Right cardiac atrium (tissue), 5 donors: ENCODE measurements at regions not wholly inside any gene's neighbourhood (a gene's known extent, or its start where the extent isn't known, plus 50 kb on each side); places are given as distances from the start of the nearest gene placed in this dataset.

Experiments
- ATAC-seq, 2 donors: fragments of 200-7000 bp; cut with Tn5 transposase; one replicate each; pipeline versions ENCODE4 v1.8.0 to v1.9.1; 2020; ENCODE audit warnings: moderate library complexity in 2 of 2, mild to moderate bottlenecking in 1 of 2
- DNase-seq, 3 donors: peaks; one replicate each; pipeline ENCODE4 v3.0.0-alpha.2; 2020
- H3K27ac ChIP-seq: one replicate; pipeline ENCODE4 v1.5.1; 2013; ENCODE audit warnings: mild to moderate bottlenecking, low read length, control low read depth, moderate library complexity
- H3K27me3 ChIP-seq: one replicate; pipeline ENCODE4 v1.6.1; 2013; ENCODE audit not compliant: control insufficient read depth, insufficient read depth
- H3K4me1 ChIP-seq: one replicate; pipeline ENCODE4 v1.6.1; 2013; ENCODE audit warnings: low read length; ENCODE audit not compliant: control insufficient read depth, insufficient read depth
- H3K4me3 ChIP-seq: one replicate; pipeline ENCODE4 v1.5.1; 2013; ENCODE audit warnings: low read length, control low read depth
- H3K9me3 ChIP-seq: one replicate; pipeline ENCODE4 v1.6.1; 2013; ENCODE audit warnings: low read length; ENCODE audit not compliant: control insufficient read depth
- WGBS: extraction: QIAGEN DNeasy Blood & Tissue Kit; methylation state at CpG from one replicate; pipeline ENCODE4 v1.1.7; 2013; 5-methylcytosine and 5-hydroxymethylcytosine counted together
- intact Hi-C, 4 donors: fragments of 100-400 bp; cut with DNase I; formaldehyde crosslinking; loops; one replicate each; pipeline versions ENCODE4 v1.11.0 to v1.14.0; 2022 to 2023
- donor health status: healthy with polysubstance abuse.
- donor health status: DM: no; HTN: yes; CAD: no.
- donor health status: DM: no; HTN: no; CAD: no.
- donor health status: DM: no; HTN: yes; CAD: no; lungs with severe emphysema.
- donor health status: DM: yes; HTN: yes; CAD: no.

DNA sequence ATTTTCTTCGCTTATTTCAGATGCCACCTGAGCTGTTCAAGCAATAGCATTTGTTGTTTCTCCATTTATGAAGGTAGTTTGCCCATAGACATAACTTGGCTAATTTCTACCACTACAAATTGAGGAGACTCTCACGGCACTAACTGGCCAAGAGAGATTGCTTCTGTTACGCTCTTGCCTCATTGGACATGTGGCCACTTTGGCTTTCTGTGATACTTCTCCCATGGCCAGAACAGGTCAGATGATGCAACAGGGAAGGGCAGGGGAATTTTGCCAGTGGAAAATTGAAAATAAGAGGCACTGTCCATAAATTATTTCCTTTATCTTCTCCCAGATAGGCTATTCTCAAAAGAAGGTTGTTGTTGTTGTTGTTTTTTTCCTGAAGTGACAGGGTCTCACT, 1633.3 kb upstream of the LRRTM3 start:
- DNase-seq = no peak
- 97% methylated on average over 3 of the region's 3 CpGs for WGBS
- Histone ChIP-seq H3K27ac (no peak overlapping the region), H3K4me1 (no peaks in the 10 kb centered on the region), H3K27me3 (no peaks in the 10 kb centered on the region), H3K4me3 (no peak overlapping the region), H3K9me3 (no peaks in the 10 kb centered on the region)
- ATAC-seq = no peak
- intact Hi-C loops = no loop called here

DNA sequence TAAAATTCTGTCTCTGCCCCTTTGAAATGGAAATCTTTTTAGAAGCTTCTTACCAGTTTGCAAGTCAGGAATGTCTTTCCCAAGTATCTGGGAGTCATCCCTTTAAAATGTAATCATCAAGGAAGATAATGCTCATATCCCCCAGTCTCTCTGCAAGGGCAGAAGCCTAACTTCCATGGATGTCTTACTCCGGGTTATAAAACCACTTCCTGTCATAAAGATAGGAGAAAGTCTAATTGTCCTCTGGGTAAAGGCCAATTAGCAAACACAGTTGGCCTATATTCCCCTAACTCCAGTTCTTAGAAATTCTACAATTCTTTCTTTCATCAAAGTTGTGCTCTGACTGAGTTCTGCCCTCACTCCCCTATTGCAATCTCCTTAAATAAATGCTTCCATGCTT, 1631.5 kb upstream of the LRRTM3 start:
- ATAC-seq (no peak), DNase-seq (no peak)
- Histone ChIP-seq H3K4me1 (no peaks in the 10 kb centered on the region), H3K4me3 (no peak overlapping the region), H3K27me3 (no peaks in the 10 kb centered on the region), H3K9me3 (no peaks in the 10 kb centered on the region), H3K27ac (no peak overlapping the region)
- 13% methylated on average over 1 of the region's 1 CpG for WGBS
- intact Hi-C loops = no loop called here

DNA sequence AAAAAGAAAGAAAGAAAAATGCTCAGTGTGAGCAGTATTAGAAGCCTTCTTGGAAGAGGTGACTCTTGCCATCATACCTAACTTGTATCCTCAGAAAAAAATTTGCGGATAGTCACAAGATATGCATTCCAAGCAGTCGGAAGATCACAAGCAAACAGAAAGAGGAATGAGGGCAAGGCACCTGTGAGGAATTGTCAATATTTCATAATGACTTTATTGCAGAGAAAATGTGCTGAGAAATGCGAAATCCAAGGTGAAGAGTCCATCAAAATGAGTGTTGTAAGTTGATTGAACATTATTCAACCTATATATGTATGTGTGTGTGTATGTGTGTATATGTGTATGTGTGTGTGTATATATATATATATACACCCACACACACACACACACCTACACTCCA, 1624.7 kb upstream of the LRRTM3 start:
- ATAC-seq = no peak
- 93% methylated on average over 3 of the region's 3 CpGs for WGBS
- intact Hi-C loops = no loop called here

DNA sequence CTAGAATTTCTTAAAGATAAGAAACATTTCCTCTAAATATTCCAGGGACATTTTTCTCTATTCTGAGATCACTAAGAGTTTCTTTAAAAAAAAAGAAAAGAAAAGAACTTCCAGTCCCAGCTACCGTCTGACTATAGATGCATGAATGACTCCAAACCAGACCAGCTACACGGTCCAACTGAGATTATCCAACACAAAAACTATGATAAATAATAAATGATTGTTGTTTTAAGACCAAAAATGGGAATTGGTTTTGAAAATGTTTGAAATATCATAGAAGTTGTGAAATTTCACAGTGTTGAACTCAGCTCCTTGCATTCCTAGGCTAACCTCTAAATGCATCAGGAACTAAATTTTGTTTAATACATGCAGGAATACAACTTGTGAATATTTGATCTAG, 1619.6 kb upstream of the LRRTM3 start:
- no peak for ATAC-seq
- no peak overlapping the region for H3K4me3 ChIP-seq
- 52% methylated on average over 2 of the region's 2 CpGs for WGBS

More for the DNA sequence above, 1624.7 kb upstream of the LRRTM3 start:
- H3K27ac ChIP-seq = no peak overlapping the region
- H3K4me1 ChIP-seq = no peaks in the 10 kb centered on the region
- H3K27me3 ChIP-seq = no peaks in the 10 kb centered on the region
- H3K4me3 ChIP-seq = no peak overlapping the region
- H3K9me3 ChIP-seq = no peaks in the 10 kb centered on the region
- DNase-seq = no peak

DNA sequence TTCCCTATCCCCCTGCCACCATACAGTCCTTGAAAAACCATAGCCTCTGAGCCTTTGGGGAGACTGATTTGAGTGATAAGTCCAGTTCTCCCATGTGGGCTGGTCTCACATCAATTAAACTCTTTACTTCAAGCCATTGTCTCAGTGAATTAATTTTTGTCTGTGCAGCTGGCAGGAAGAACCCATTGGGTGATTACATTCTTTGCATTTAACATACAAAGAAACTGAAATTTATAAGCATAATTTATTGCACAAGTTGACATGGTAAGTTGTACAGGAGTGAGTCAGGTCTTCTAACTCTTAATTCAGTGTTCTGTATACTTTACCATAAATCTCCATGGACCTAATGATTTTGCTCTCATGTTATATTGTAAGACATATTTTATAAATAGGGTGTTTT, 1613.0 kb upstream of the LRRTM3 start:
- ATAC-seq = no peak
- intact Hi-C loops = no loop called here

More for the DNA sequence above, 1619.6 kb upstream of the LRRTM3 start:
- no peaks in the 10 kb centered on the region for H3K4me1 ChIP-seq
- no peak overlapping the region for H3K27ac ChIP-seq
- no peak for DNase-seq
- no peaks in the 10 kb centered on the region for H3K27me3 ChIP-seq
- intact Hi-C loops = no loop called here
- H3K9me3 ChIP-seq = no peaks in the 10 kb centered on the region

DNA sequence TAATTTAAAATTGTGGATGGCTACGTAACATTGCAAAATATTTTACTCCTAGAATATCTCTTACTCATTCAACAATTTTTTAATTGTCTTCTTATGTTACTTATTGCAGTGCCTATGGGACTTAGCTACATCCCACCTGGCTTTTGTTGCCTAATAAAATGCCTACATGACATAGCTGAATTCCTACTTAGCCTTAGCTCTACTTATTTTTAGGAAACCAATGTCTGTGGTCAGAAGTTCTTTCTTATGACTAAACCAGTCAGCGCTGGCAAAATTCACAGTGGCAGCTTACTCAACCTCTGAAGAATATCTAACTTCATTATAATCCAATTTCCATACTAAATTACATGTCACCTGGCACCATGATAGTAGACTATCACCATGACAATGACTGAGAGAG, 1612.4 kb upstream of the LRRTM3 start:
- DNase-seq (no peak), ATAC-seq (no peak)
- Histone ChIP-seq H3K4me3 (no peak overlapping the region), H3K9me3 (no peaks in the 10 kb centered on the region), H3K4me1 (no peaks in the 10 kb centered on the region), H3K27me3 (no peaks in the 10 kb centered on the region), H3K27ac (no peak overlapping the region)
- intact Hi-C loops = no loop called here
- 94% methylated on average over 2 of the region's 2 CpGs for WGBS

More for the DNA sequence above, 1613.0 kb upstream of the LRRTM3 start:
- no peaks in the 10 kb centered on the region for H3K9me3 ChIP-seq
- H3K27ac ChIP-seq = no peak overlapping the region
- H3K4me3 ChIP-seq = no peak overlapping the region
- H3K4me1 ChIP-seq = no peaks in the 10 kb centered on the region
- DNase-seq = no peak
- H3K27me3 ChIP-seq = no peaks in the 10 kb centered on the region

DNA sequence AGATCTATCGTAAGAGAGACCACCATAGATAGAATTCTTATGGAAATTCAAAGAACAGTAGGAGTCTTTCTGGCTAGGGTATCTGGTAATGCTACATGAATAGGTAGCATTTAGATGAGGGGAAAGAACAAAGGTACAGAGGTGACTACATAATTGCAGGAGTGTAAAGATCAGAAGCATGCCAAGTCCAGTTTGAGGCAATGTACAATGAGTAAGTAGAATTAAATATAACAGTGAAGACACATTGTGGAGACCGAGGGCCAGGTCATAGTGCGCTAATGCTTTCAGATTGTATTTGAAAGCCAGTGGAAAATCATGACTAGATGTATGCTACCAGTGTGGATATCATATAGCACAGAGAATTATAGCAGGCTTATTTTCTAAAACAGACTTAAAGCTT, 1611.6 kb upstream of the LRRTM3 start:
- DNase-seq (no peak), ATAC-seq (no peak)
- Histone ChIP-seq H3K4me1 (no peaks in the 10 kb centered on the region), H3K9me3 (no peaks in the 10 kb centered on the region), H3K4me3 (no peak overlapping the region), H3K27ac (no peak overlapping the region), H3K27me3 (no peaks in the 10 kb centered on the region)
- WGBS = 95% methylated on average over 3 of the region's 3 CpGs
- intact Hi-C loops = no loop called here

DNA sequence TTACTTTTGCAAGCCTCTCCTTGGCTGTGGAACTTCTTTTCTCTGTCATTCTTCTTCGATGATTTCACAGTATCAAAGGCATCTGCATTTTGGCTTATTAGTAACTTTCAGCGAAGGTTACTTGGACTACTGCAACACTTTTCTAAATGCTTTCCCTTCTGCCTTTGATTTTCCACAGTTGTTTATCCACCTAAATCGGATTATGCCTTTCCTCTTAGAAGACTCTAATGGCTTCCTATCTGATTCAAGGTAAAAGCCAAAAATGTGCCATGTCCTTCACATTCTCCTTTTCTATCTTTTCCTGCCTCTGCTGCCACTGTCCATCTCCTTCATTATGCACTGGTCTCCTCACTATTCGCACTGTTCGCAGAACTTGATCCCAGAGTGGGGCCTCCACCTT, 1606.3 kb upstream of the LRRTM3 start:
- H3K4me3 ChIP-seq = no peak overlapping the region
- H3K27me3 ChIP-seq = no peaks in the 10 kb centered on the region
- ATAC-seq (no peak), DNase-seq (no peak)
- no peak overlapping the region for H3K27ac ChIP-seq
- WGBS = 70% methylated on average over 5 of the region's 5 CpGs
- H3K9me3 ChIP-seq = no peaks in the 10 kb centered on the region
- no peaks in the 10 kb centered on the region for H3K4me1 ChIP-seq
- intact Hi-C loops = no loop called here

DNA sequence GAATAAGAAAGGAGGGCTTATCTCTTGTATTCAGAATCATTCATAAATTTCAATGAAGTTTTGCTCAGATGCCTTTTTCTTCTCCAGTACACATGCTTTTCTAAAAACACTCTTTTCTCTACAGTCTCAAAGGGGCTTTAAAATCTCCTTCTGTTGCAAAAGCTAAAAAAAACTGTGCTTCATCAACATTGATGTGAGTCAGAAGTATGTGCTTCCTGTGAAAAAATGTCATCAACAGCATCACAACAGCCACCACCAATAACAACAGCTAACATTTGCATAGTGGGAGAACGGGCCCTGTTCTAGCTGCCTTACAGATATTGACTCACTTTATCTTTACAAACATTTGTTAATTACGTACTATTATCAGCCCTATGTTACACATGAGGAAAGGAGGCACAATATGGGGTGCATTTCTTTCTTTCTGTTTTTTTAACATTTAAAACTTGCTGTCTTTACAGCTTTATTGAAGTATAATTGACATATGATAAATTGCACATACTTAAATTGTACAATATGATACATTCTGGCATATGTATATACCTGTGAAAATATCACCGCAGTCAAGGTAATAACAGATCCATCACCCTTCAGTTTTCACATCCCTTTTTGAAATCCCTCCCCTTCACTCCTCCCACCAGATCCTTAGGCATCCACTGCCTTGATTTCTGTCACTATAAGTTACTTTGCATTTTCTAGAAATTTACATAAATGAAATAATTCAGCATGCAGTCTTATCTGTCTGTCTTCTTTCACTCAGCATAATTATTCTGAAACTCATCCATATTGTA, 1605.4 kb upstream of the LRRTM3 start:
- Histone ChIP-seq H3K4me1 (no peaks in the 10 kb centered on the region), H3K4me3 (no peak overlapping the region), H3K9me3 (no peaks in the 10 kb centered on the region), H3K27me3 (no peaks in the 10 kb centered on the region), H3K27ac (no peak overlapping the region)
- no peak for DNase-seq
- intact Hi-C loops = no loop called here
- 58% methylated on average over 3 of the region's 3 CpGs for WGBS
- ATAC-seq = no peak

DNA sequence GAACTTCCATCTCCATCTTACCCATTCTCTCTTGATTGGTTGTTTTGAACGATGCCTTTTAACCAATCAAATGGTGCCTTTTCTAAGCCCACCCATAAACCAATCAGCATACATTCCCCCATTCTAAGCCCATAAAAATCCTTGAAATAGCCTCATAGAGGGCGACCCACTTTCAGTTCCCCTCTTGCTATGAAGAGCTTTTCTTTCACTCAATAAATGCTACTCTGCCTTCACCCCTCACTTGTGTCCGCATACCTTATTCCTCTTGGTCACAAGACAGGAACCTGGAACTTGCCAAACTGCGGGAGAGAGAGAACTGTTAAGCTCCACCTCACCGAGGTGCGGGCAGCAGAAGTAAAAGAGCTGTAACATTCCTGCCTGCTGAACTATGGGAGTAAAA, 1602.0 kb upstream of the LRRTM3 start:
- Histone ChIP-seq H3K27ac (no peak overlapping the region), H3K4me3 (no peak overlapping the region), H3K27me3 (no peaks in the 10 kb centered on the region), H3K4me1 (no peaks in the 10 kb centered on the region), H3K9me3 (no peaks in the 10 kb centered on the region)
- DNase-seq (no peak), ATAC-seq (no peak)
- intact Hi-C loops = no loop called here
- WGBS = 93% methylated on average over 6 of the region's 6 CpGs

DNA sequence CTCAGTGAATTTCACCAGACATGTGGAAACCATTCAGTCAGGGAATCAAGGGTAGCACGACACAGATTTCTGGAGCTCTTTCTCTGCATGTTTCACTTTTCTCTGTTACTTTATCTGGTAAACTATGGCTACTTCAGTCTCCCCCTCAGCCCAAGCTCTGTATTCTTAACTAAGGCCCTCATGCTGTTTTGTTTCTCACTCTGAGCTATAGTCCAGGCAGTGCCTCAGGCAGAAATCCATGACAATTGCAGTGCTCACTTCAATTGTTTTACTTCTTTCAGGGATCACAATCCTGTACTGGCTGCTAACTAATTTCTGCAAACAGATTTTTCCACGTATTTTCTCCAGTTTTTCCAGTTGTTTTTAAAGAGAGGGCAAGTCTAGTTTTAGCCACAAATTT, 1599.9 kb upstream of the LRRTM3 start:
- WGBS = 62% methylated on average over 2 of the region's 2 CpGs
- ATAC-seq = no peak

DNA sequence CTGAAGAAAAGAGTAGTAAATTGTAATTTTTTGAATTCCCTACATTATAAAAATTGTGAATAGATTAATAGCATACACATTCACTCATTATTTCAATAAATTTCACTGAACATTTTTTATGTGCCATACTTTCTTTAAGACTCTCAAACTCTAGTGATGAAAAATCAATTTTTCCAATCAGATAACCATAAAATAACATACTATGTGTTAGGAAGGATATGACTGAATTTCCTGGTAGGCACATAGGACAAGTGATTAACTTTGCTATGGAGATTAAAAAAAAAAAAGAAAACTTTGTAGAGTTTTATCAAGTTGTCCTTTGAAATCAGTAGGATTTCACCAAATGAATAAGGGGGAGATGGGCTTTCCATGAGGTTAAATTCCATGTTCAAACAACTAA, 1597.3 kb upstream of the LRRTM3 start:
- no peak for ATAC-seq
- intact Hi-C loops = no loop called here
- no peak overlapping the region for H3K4me3 ChIP-seq
- H3K4me1 ChIP-seq = no peaks in the 10 kb centered on the region
- DNase-seq = no peak
- H3K27ac ChIP-seq = no peak overlapping the region
- H3K27me3 ChIP-seq = no peaks in the 10 kb centered on the region
- H3K9me3 ChIP-seq = no peaks in the 10 kb centered on the region

More for the DNA sequence above, 1599.9 kb upstream of the LRRTM3 start:
- H3K27me3 ChIP-seq = no peaks in the 10 kb centered on the region
- H3K4me1 ChIP-seq = no peaks in the 10 kb centered on the region
- H3K27ac ChIP-seq = no peak overlapping the region
- no peak overlapping the region for H3K4me3 ChIP-seq
- no peak for DNase-seq
- no peaks in the 10 kb centered on the region for H3K9me3 ChIP-seq
- intact Hi-C loops = no loop called here
